ENCODE measurements at regions not wholly inside any gene's neighbourhood (a gene's known extent, or its start where the extent isn't known, plus 50 kb on each side); places are given as distances from the start of the nearest gene placed in this dataset.

DNA sequence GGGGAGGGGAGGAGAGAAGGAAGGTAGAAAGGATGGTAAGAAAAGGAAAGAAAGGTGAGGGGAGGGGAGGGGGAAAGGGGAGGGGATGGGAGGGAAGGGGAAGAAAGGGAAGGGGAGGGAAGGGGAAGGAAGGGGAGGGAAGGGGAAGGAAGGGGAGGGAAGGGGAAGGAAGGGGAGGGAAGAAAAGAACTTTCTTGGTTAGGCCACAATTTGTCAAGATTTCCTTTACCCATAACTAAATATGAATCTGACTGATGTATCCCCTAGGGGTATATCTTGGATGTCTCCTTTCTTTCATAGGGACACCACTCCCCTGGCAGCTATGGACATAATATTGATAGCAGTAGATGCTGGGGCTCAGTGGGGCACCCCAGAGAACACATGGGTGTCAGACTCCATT lies 54.4 kb upstream of the PRELP start:
- TF ChIP-seq EP300 (IDR thresholded peaks at IDR 0.05) (no peak), CTCF (IDR thresholded peaks at IDR 0.05) (no peak)

All from ovary (tissue), 3 donors.